Activated T-cell treated with anti-CD3 and anti-CD28 coated beads for 1 hour (primary cell): ENCODE measurements at regions not wholly inside any gene's neighbourhood (a gene's known extent, or its start where the extent isn't known, plus 50 kb on each side); places are given as distances from the start of the nearest gene placed in this dataset.

ENCODE experiments used
- DNase-seq: peaks from one replicate; pipeline ENCODE4 v3.0.0-alpha.2; 2020; ENCODE audit warnings: low read depth

- DNase-seq, result no peak
Observed at GRCh38 chr6:120228297-120228696, 878.7 kb upstream of the MAN1A1 start.

- no peak for DNase-seq
Observed at GRCh38 chr6:120219339-120219738, 869.8 kb upstream of the MAN1A1 start.

GRCh38 chr6:120214088-120214499, 864.5 kb upstream of the MAN1A1 start:
- no peak for DNase-seq

- no peak for DNase-seq
Observed at GRCh38 chr6:120211955-120212792, 862.6 kb upstream of the MAN1A1 start.

GRCh38 chr6:120202878-120203277, 853.3 kb upstream of the MAN1A1 start:
- no peak for DNase-seq

- no peak for DNase-seq
Observed at GRCh38 chr6:120200853-120201252, 851.3 kb upstream of the MAN1A1 start.

- DNase-seq, result no peak
Observed at GRCh38 chr6:120198033-120198432, 848.5 kb upstream of the MAN1A1 start.

- DNase-seq, result no peak
Observed at GRCh38 chr6:120186080-120186479, 836.5 kb upstream of the MAN1A1 start.

- no peak for DNase-seq
Observed at GRCh38 chr6:120173250-120173649, 823.7 kb upstream of the MAN1A1 start.

- DNase-seq, result no peak
Observed at GRCh38 chr6:120164531-120164930, 815.0 kb upstream of the MAN1A1 start.

- no peak for DNase-seq
Observed at GRCh38 chr6:120157873-120158272, 808.3 kb upstream of the MAN1A1 start.

- DNase-seq, result no peak
Observed at GRCh38 chr6:120147071-120147871, 797.7 kb upstream of the MAN1A1 start.

GRCh38 chr6:120141601-120142000, 792.0 kb upstream of the MAN1A1 start:
- DNase-seq, result no peak

GRCh38 chr6:120137492-120137891, 787.9 kb upstream of the MAN1A1 start:
- no peak for DNase-seq

GRCh38 chr6:120129228-120129627, 779.7 kb upstream of the MAN1A1 start:
- no peak for DNase-seq

GRCh38 chr6:120122401-120122800, 772.8 kb upstream of the MAN1A1 start:
- no peak for DNase-seq

- no peak for DNase-seq
Observed at GRCh38 chr6:120116343-120116742, 766.8 kb upstream of the MAN1A1 start.

GRCh38 chr6:120112980-120113379, 763.4 kb upstream of the MAN1A1 start:
- DNase-seq, result no peak

- no peak for DNase-seq
Observed at GRCh38 chr6:120111001-120111400, 761.4 kb upstream of the MAN1A1 start.

GRCh38 chr6:120108061-120108795, 758.7 kb upstream of the MAN1A1 start:
- no peak for DNase-seq

- no peak for DNase-seq
Observed at GRCh38 chr6:120103618-120104017, 754.1 kb upstream of the MAN1A1 start.

- DNase-seq, result no peak
Observed at GRCh38 chr6:120096696-120097260, 747.2 kb upstream of the MAN1A1 start.
